HepG2 (cell line): ENCODE measurements at regions not wholly inside any gene's neighbourhood (a gene's known extent, or its start where the extent isn't known, plus 50 kb on each side); places are given as distances from the start of the nearest gene placed in this dataset.

Source experiments
- CENPBD1 ChIP-seq: sonication (generic); formaldehyde crosslinking; IDR thresholded peaks from 2 replicates; pipeline ENCODE4 v1.8.0; 2022; ENCODE audit warnings: missing genetic modification reagents, low read depth, mild to moderate bottlenecking, borderline replicate concordance
- ESRRA ChIP-seq: sonication (generic); formaldehyde crosslinking; IDR thresholded peaks from 2 replicates; pipeline ENCODE4 v1.5.1; 2020; ENCODE audit warnings: mild to moderate bottlenecking, low read depth, missing genetic modification reagents
- FOSL2 ChIP-seq: sonication (generic); formaldehyde crosslinking; IDR thresholded peaks from 2 replicates; pipeline ENCODE4 v1.4.0; 2020; ENCODE audit warnings: missing genetic modification reagents
- PHF20 ChIP-seq: sonication (generic); formaldehyde crosslinking; IDR thresholded peaks from 2 replicates; pipeline ENCODE4 v1.5.0; 2020; ENCODE audit warnings: mild to moderate bottlenecking, missing genetic modification reagents
- PHF8 ChIP-seq: sonication (generic); formaldehyde crosslinking; IDR thresholded peaks from 2 replicates; pipeline ENCODE4 v1.5.0; 2020; ENCODE audit warnings: missing genetic modification reagents
- POLR2AphosphoS5 ChIP-seq: IDR thresholded peaks from 2 replicates; pipeline ENCODE4 v1.6.1; 2012; ENCODE audit warnings: low read depth, low read length
- SAP130 ChIP-seq: IDR thresholded peaks from 2 replicates; pipeline ENCODE4 v1.6.1; 2016; ENCODE audit warnings: low read depth
- SRF ChIP-seq: IDR thresholded peaks from 2 replicates; pipeline ENCODE4 v1.6.1; 2011; ENCODE audit warnings: mild to moderate bottlenecking, low read depth, low read length, moderate library complexity
- ZNF17 ChIP-seq: sonication (generic); formaldehyde crosslinking; IDR thresholded peaks from 2 replicates; pipeline ENCODE4 v1.5.0; 2020; ENCODE audit warnings: mild to moderate bottlenecking, missing genetic modification reagents
- TF ChIP-seq, protein P1 (sequence below): sonication (generic); formaldehyde crosslinking; IDR thresholded peaks from 2 replicates; pipeline ENCODE4 v1.8.0; 2022; ENCODE audit warnings: missing genetic modification reagents, mild to moderate bottlenecking, inconsistent platforms, borderline replicate concordance
- TF ChIP-seq, protein P2 (sequence below): sonication (generic); formaldehyde crosslinking; IDR thresholded peaks from 2 replicates; pipeline ENCODE4 v1.5.0; 2020; ENCODE audit warnings: mild to moderate bottlenecking, missing genetic modification reagents, moderate library complexity
- TF ChIP-seq, protein P3 (sequence below): IDR thresholded peaks from 2 replicates; pipeline ENCODE4 v1.6.1; 2012; ENCODE audit warnings: low read depth, low read length, improper control_type of control experiment

DNA sequence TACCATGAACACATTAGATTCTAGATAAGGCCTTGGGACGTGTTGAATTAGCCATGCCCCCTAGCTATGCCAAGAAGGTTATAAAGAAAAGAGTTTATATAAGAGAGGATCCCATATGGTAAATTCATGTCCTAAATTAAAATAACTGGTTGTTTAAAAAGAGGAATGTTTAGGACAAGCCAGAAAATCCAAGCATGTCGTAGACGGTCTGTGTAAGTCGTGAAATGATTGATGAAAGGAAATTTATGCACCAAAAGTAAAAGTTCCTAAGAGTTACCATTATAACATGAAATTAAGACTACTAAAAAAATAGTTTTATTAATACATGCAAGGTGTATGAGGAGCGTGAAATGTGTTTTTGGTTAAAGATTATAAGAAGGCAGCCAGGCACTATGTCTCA is 624.9 kb downstream of the ARL4A start:
- no peak for TF ChIP-seq ESRRA (CRISPR knock-in tag)
- TF ChIP-seq, protein P1, sequence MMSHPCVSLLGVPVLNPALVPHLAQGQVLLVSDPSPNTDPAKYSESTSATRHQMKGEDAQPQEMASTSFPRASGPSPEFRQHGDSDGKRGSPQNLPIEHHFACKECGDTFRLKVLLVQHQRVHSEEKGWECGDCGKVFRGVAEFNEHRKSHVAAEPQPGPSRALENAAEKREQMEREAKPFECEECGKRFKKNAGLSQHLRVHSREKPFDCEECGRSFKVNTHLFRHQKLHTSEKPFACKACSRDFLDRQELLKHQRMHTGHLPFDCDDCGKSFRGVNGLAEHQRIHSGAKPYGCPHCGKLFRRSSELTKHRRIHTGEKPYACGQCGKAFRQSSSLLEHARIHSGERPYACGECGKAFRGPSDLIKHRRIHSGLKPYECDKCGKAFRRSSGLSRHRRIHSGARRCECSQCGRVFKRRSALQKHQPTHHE (CRISPR knock-in tag), result no peak
- TF ChIP-seq, protein P2, sequence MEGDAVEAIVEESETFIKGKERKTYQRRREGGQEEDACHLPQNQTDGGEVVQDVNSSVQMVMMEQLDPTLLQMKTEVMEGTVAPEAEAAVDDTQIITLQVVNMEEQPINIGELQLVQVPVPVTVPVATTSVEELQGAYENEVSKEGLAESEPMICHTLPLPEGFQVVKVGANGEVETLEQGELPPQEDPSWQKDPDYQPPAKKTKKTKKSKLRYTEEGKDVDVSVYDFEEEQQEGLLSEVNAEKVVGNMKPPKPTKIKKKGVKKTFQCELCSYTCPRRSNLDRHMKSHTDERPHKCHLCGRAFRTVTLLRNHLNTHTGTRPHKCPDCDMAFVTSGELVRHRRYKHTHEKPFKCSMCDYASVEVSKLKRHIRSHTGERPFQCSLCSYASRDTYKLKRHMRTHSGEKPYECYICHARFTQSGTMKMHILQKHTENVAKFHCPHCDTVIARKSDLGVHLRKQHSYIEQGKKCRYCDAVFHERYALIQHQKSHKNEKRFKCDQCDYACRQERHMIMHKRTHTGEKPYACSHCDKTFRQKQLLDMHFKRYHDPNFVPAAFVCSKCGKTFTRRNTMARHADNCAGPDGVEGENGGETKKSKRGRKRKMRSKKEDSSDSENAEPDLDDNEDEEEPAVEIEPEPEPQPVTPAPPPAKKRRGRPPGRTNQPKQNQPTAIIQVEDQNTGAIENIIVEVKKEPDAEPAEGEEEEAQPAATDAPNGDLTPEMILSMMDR (CRISPR knock-in tag), result no peak
- no peak for TF ChIP-seq SRF
- no peak for TF ChIP-seq ZNF17
- no peak for TF ChIP-seq CENPBD1 (CRISPR knock-in tag)
- TF ChIP-seq FOSL2 (CRISPR knock-in tag), result no peak
- TF ChIP-seq SAP130 (CRISPR knock-in tag), result no peak
- no peak for TF ChIP-seq PHF8
- TF ChIP-seq, protein P3, sequence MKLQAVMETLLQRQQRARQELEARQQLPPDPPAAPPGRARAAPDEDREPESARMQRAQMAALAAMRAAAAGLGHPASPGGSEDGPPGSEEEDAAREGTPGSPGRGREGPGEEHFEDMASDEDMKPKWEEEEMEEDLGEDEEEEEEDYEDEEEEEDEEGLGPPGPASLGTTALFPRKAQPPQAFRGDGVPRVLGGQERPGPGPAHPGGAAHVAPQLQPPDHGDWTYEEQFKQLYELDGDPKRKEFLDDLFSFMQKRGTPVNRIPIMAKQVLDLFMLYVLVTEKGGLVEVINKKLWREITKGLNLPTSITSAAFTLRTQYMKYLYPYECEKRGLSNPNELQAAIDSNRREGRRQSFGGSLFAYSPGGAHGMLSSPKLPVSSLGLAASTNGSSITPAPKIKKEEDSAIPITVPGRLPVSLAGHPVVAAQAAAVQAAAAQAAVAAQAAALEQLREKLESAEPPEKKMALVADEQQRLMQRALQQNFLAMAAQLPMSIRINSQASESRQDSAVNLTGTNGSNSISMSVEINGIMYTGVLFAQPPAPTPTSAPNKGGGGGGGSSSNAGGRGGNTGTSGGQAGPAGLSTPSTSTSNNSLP, result no peak
- TF ChIP-seq PHF20, result no peak
- TF ChIP-seq POLR2AphosphoS5, result no peak
